ENCODE measurements at regions not wholly inside any gene's neighbourhood (a gene's known extent, or its start where the extent isn't known, plus 50 kb on each side); places are given as distances from the start of the nearest gene placed in this dataset.

GRCh38 chr11:70025308-70025707 lies 52.8 kb upstream of the ANO1 start:
- H3K36me3 ChIP-seq (ENCODE audit: control insufficient read depth, insufficient read depth, low read length): no peaks in the 10 kb centered on the region
- TF ChIP-seq CTCF (IDR thresholded peaks at IDR 0.05; ENCODE audit: insufficient read depth, low read depth, low read length): no peak
- H3K27me3 ChIP-seq (ENCODE audit: control insufficient read depth, insufficient read depth, low read length): no peaks in the 10 kb centered on the region
- no peak for DNase-seq (ENCODE audit: low read depth)
- ChIA-PET CTCF (no interaction called here), POLR2A (no interaction called here)
- no peak overlapping the region for H3K4me3 ChIP-seq (ENCODE audit: low read depth, low read length)

GRCh38 chr11:70026012-70026411 lies 52.1 kb upstream of the ANO1 start:
- Histone ChIP-seq H3K36me3 (ENCODE audit: control insufficient read depth, insufficient read depth, low read length) (no peaks in the 10 kb centered on the region), H3K4me3 (ENCODE audit: low read depth, low read length) (no peak overlapping the region), H3K27me3 (ENCODE audit: control insufficient read depth, insufficient read depth, low read length) (no peaks in the 10 kb centered on the region)
- ChIA-PET POLR2A (no interaction called here), CTCF (no interaction called here)
- no peak for DNase-seq (ENCODE audit: low read depth)
- TF ChIP-seq CTCF (IDR thresholded peaks at IDR 0.05; ENCODE audit: insufficient read depth, low read depth, low read length): no peak

GRCh38 chr11:70026726-70027125 lies 51.4 kb upstream of the ANO1 start:
- no peak for DNase-seq (ENCODE audit: low read depth)
- ChIA-PET POLR2A (no interaction called here), CTCF (no interaction called here)
- H3K27me3 ChIP-seq (ENCODE audit: control insufficient read depth, insufficient read depth, low read length): no peaks in the 10 kb centered on the region
- no peak for TF ChIP-seq CTCF (IDR thresholded peaks at IDR 0.05; ENCODE audit: insufficient read depth, low read depth, low read length)
- H3K4me3 ChIP-seq (ENCODE audit: low read depth, low read length): no peak overlapping the region
- H3K36me3 ChIP-seq (ENCODE audit: control insufficient read depth, insufficient read depth, low read length): no peaks in the 10 kb centered on the region

GRCh38 chr11:70027451-70027850 lies 50.7 kb upstream of the ANO1 start:
- H3K27me3 ChIP-seq (ENCODE audit: control insufficient read depth, insufficient read depth, low read length): peaks cover 3% of the 10 kb centered on the region; the same call in 1 of the 2 replicates
- TF ChIP-seq CTCF (IDR thresholded peaks at IDR 0.05; ENCODE audit: insufficient read depth, low read depth, low read length): no peak
- POLR2A ChIA-PET: no interaction called here
- H3K36me3 ChIP-seq (ENCODE audit: control insufficient read depth, insufficient read depth, low read length): no peaks in the 10 kb centered on the region
- CTCF ChIA-PET: no interaction called here
- no peak for DNase-seq (ENCODE audit: low read depth)
- H3K4me3 ChIP-seq (ENCODE audit: low read depth, low read length): no peak overlapping the region

- POLR2A ChIA-PET: no interaction called here
- CTCF ChIA-PET: interaction anchor here (1.0 kb wide), 1 partner anchor 11 kb away, joined by 3 read pairs; no protein-coding TSS in a partner anchor
- peaks cover 3% of the 10 kb centered on the region; the same call in 1 of the 2 replicates for H3K27me3 ChIP-seq (ENCODE audit: control insufficient read depth, insufficient read depth, low read length)
- no peak for DNase-seq (ENCODE audit: low read depth)
- H3K36me3 ChIP-seq (ENCODE audit: control insufficient read depth, insufficient read depth, low read length): no peaks in the 10 kb centered on the region
- no peak overlapping the region for H3K4me3 ChIP-seq (ENCODE audit: low read depth, low read length)
- no peak for TF ChIP-seq CTCF (IDR thresholded peaks at IDR 0.05; ENCODE audit: insufficient read depth, low read depth, low read length)
Measured at GRCh38 chr11:70028147-70028855, 49.8 kb upstream of the ANO1 start.

Data from BJ (cell line).